Erythroblast (primary cell): ENCODE measurements at regions not wholly inside any gene's neighbourhood (a gene's known extent, or its start where the extent isn't known, plus 50 kb on each side); places are given as distances from the start of the nearest gene placed in this dataset.

Source experiments
- GATA1 ChIP-seq: IDR thresholded peaks from 2 replicates; pipeline ENCODE4 v1.6.1; 2011; ENCODE audit warnings: low read depth, mild to moderate bottlenecking, control low read depth, low read length, moderate library complexity
- POLR2A ChIP-seq: IDR thresholded peaks from 2 replicates; pipeline ENCODE4 v1.6.1; 2011; ENCODE audit warnings: mild to moderate bottlenecking, low read length

DNA sequence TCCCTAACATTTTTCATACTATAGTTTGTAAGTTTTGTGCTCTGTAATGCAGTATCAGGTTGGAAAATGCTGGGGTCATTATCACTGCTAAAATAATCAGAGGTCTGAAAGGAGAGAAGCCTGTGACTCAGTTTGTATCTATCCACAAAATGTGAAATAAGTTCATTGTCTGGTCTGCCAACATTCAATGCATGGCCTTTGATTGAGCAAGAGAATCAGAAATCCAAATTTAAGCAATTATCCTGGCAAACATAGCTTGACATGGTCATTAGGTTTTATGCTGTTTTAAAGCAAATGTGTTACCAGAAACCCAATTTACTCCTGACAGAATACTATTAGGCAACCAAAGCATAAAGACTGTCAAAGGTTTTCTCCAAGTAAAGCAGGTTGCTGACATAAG lies 709.7 kb upstream of the SEMA3D start:
- TF ChIP-seq POLR2A (no peak), GATA1 (no peak)
